Keratinocyte (primary cell): ENCODE measurements at regions not wholly inside any gene's neighbourhood (a gene's known extent, or its start where the extent isn't known, plus 50 kb on each side); places are given as distances from the start of the nearest gene placed in this dataset.

ENCODE experiments used
- DNase-seq: peaks from one replicate; pipeline ENCODE4 v3.0.0-alpha.2; 2011; ENCODE audit warnings: low read depth, missing footprints, low spot score
- FAIRE-seq: peaks from 2 replicates; lab custom pipeline; 2011; peaks lifted over from hg19 to GRCh38; lab: Jason Lieb, UNC
- H2AFZ ChIP-seq: 2 replicates; pipeline ENCODE4 v1.6.0; 2012; ENCODE audit warnings: low read length, control low read depth, inconsistent platforms; ENCODE audit not compliant: control insufficient read depth
- H3K27ac ChIP-seq: 2 replicates; pipeline ENCODE4 v1.5.1; 2011; ENCODE audit warnings: low read length; ENCODE audit not compliant: control insufficient read depth, insufficient read depth
- H3K27me3 ChIP-seq: 3 replicates; pipeline ENCODE4 v1.6.0; 2011; ENCODE audit warnings: low read length; ENCODE audit not compliant: control insufficient read depth, insufficient read depth; ENCODE audit errors: extremely low read depth
- H3K36me3 ChIP-seq, 2 experiments: 2 replicates in 1 of 2; 3 replicates in 1 of 2; pipeline ENCODE4 v1.5.1; 2011; ENCODE audit warnings: low read length in 2 of 2, mild to moderate bottlenecking in 1 of 2; ENCODE audit not compliant: control insufficient read depth in 2 of 2, insufficient read depth in 2 of 2; ENCODE audit errors: extremely low read depth in 1 of 2
- H3K4me1 ChIP-seq: 3 replicates; pipeline ENCODE4 v1.5.1; 2011; ENCODE audit warnings: low read length; ENCODE audit not compliant: control insufficient read depth, insufficient read depth; ENCODE audit errors: extremely low read depth
- H3K4me2 ChIP-seq: 3 replicates; pipeline ENCODE4 v1.6.0; 2011; ENCODE audit warnings: low read depth, low read length; ENCODE audit not compliant: control insufficient read depth, insufficient read depth; ENCODE audit errors: extremely low read depth
- H3K4me3 ChIP-seq, 3 experiments: fragments of 200-600 bp in 1 of 3; sonication (generic) in 1 of 3; 2 replicates in 2 of 3; 3 replicates in 1 of 3; pipeline ENCODE4 v1.5.1; 2011 to 2016; ENCODE audit warnings: low read length in 3 of 3, mild to moderate bottlenecking in 3 of 3, control low read depth in 2 of 3, inconsistent platforms in 1 of 3, low read depth in 1 of 3, mixed read lengths in 1 of 3, mixed run types in 1 of 3, moderate library complexity in 1 of 3; ENCODE audit not compliant: control insufficient read depth in 2 of 3, insufficient read depth in 2 of 3; ENCODE audit errors: extremely low read depth in 1 of 3
- H3K79me2 ChIP-seq: 2 replicates; pipeline ENCODE4 v1.6.0; 2012; ENCODE audit warnings: low read length; ENCODE audit not compliant: control insufficient read depth, insufficient read depth
- H3K9ac ChIP-seq: 3 replicates; pipeline ENCODE4 v1.6.0; 2011; ENCODE audit warnings: low read length; ENCODE audit not compliant: control insufficient read depth, insufficient read depth; ENCODE audit errors: extremely low read depth
- H3K9me1 ChIP-seq: 3 replicates; pipeline ENCODE4 v1.6.0; 2011; ENCODE audit warnings: low read length; ENCODE audit not compliant: control insufficient read depth, insufficient read depth; ENCODE audit errors: extremely low read depth
- H3K9me3 ChIP-seq: 2 replicates; pipeline ENCODE4 v1.5.1; 2012; ENCODE audit warnings: low read depth, low read length; ENCODE audit not compliant: control insufficient read depth
- H4K20me1 ChIP-seq: 3 replicates; pipeline ENCODE4 v1.6.0; 2011; ENCODE audit warnings: low read length; ENCODE audit not compliant: control insufficient read depth, insufficient read depth; ENCODE audit errors: extremely low read depth
- CTCF ChIP-seq, 3 experiments: IDR thresholded peaks in 1 of 3; conservative IDR thresholded peaks in 1 of 3; optimal IDR thresholded peaks in 1 of 3; 2 replicates in 2 of 3; 3 replicates in 1 of 3; pipeline versions ENCODE3 to v1.5.1; 2011; ENCODE audit warnings: low read length in 3 of 3, mild to moderate bottlenecking in 3 of 3, moderate library complexity in 2 of 3, control low read depth in 1 of 3, inconsistent platforms in 1 of 3; ENCODE audit not compliant: insufficient read depth in 2 of 3; ENCODE audit errors: extremely low read depth in 1 of 3
- EZH2 ChIP-seq: IDR thresholded peaks from one replicate; pipeline ENCODE4 v1.6.1; 2012; ENCODE audit warnings: inconsistent platforms, mild to moderate bottlenecking, low read length, moderate library complexity
- dilution Hi-C: fragments of 300-500 bp; cut with MboI; formaldehyde crosslinking; loops from one replicate; pipeline ENCODE4 v1.7.0; 2020; ENCODE audit warnings: low sequenced_read_pairs; ENCODE audit not compliant: extremely low pct_ligation_motif_present

GRCh38 chr2:185990861-185991525 is 252.4 kb downstream of the FSIP2 start:
- no peak for DNase-seq
- Histone ChIP-seq H3K27ac (no peak overlapping the region), H3K79me2 (no peaks in the 10 kb centered on the region), H3K9ac (no peak overlapping the region), H4K20me1 (no peaks in the 10 kb centered on the region), H2AFZ (no peak overlapping the region), H3K4me3 (no peak overlapping the region), H3K36me3 (no peaks in the 10 kb centered on the region), H3K9me3 (no peaks in the 10 kb centered on the region), H3K4me1 (no peaks in the 10 kb centered on the region), H3K4me2 (no peak overlapping the region), H3K27me3 (no peaks in the 10 kb centered on the region), H3K9me1 (no peaks in the 10 kb centered on the region)
- dilution Hi-C loops: no loop called here
- FAIRE-seq: no peak
- TF ChIP-seq EZH2 (no peak), CTCF (optimal IDR thresholded peaks at IDR 0.05 in 1 of 3, IDR thresholded peaks at IDR 0.05 in 1 of 3, conservative IDR thresholded peaks at IDR 0.05 in 1 of 3; ENCODE audit: extremely low read depth in 1 of 3, insufficient read depth in 2 of 3, low read length in 3 of 3) (no peak)

- FAIRE-seq (no peak), DNase-seq (no peak)
- Histone ChIP-seq H3K27ac (no peak overlapping the region), H3K4me1 (no peaks in the 10 kb centered on the region), H3K4me3 (no peak overlapping the region), H3K4me2 (no peak overlapping the region), H3K27me3 (no peaks in the 10 kb centered on the region), H3K9me1 (no peaks in the 10 kb centered on the region), H2AFZ (no peak overlapping the region), H3K79me2 (no peaks in the 10 kb centered on the region), H3K9me3 (no peaks in the 10 kb centered on the region), H4K20me1 (no peaks in the 10 kb centered on the region), H3K9ac (no peak overlapping the region), H3K36me3 (no peaks in the 10 kb centered on the region)
- dilution Hi-C loops: no loop called here
- no peak for TF ChIP-seq EZH2
- TF ChIP-seq CTCF (optimal IDR thresholded peaks at IDR 0.05 in 1 of 3, IDR thresholded peaks at IDR 0.05 in 1 of 3, conservative IDR thresholded peaks at IDR 0.05 in 1 of 3; ENCODE audit: extremely low read depth in 1 of 3, insufficient read depth in 2 of 3, low read length in 3 of 3): no peak
These were observed 260.0 kb downstream of the FSIP2 start for GRCh38 chr2:185998562-185999070.
